Panc1 (cell line): ENCODE measurements at regions not wholly inside any gene's neighbourhood (a gene's known extent, or its start where the extent isn't known, plus 50 kb on each side); places are given as distances from the start of the nearest gene placed in this dataset.

Experiments used
- CTCF ChIP-seq: fragments of 450-650 bp; IDR thresholded peaks from 2 replicates; pipeline ENCODE4 v1.5.1; 2017; ENCODE audit warnings: mild to moderate bottlenecking
- POLR2AphosphoS5 ChIP-seq: IDR thresholded peaks from 2 replicates; pipeline ENCODE4 v1.6.1; 2012; ENCODE audit warnings: mild to moderate bottlenecking, low read depth, low read length, moderate library complexity
- SIN3A ChIP-seq: IDR thresholded peaks from 2 replicates; pipeline ENCODE4 v1.6.1; 2012; ENCODE audit warnings: low read depth, mild to moderate bottlenecking, low read length, moderate library complexity, borderline replicate concordance; ENCODE audit not compliant: insufficient read depth
- TCF7L2 ChIP-seq: IDR thresholded peaks from 2 replicates; pipeline ENCODE4 v1.6.1; 2011; ENCODE audit warnings: mild to moderate bottlenecking, low read depth, low read length, inconsistent platforms

- no peak for TF ChIP-seq CTCF
- TF ChIP-seq SIN3A = no peak
- TF ChIP-seq POLR2AphosphoS5 = no peak
- TF ChIP-seq TCF7L2 = no peak
Measured at GRCh38 chr4:124555959-124556358, 156.6 kb downstream of the ANKRD50 start.
